SK-N-SH (cell line): ENCODE measurements at regions not wholly inside any gene's neighbourhood (a gene's known extent, or its start where the extent isn't known, plus 50 kb on each side); places are given as distances from the start of the nearest gene placed in this dataset.

Experiments used
- CTCF ChIA-PET: fragments of 300-600, 350-600 bp; formaldehyde crosslinking; extraction: SDS; loops from one replicate; lab custom pipeline; 2021; lab: Yijun Ruan, JAX
- POLR2A ChIA-PET: fragments of 350-600 bp; sonication (Branson Sonifier 250); formaldehyde crosslinking; extraction: SDS; loops from one replicate; lab custom pipeline; 2020; ENCODE audit warnings: antibody characterized with exemption, inconsistent platforms; lab: Yijun Ruan, JAX
- DNase-seq: peaks from one replicate; pipeline ENCODE4 v3.0.0; 2012
- H2AFZ ChIP-seq: fragments of 200-600 bp; sonication (generic); 2 replicates; pipeline ENCODE4 v1.8.1; 2016; ENCODE audit warnings: antibody characterized with exemption, mild to moderate bottlenecking, low read depth
- H3F3A ChIP-seq: fragments of 200-600 bp; sonication (generic); replicated peaks from 2 replicates; pipeline ENCODE3; 2016; ENCODE audit warnings: antibody characterized with exemption, mild to moderate bottlenecking; ENCODE audit not compliant: insufficient read depth
- H3K27ac ChIP-seq, 2 experiments: fragments of 200-500 bp in 1 of 2; fragments of 200-600 bp in 1 of 2; sonication (Bioruptor generic) in 1 of 2; sonication (generic), shearing (Covaris generic) in 1 of 2; 2 replicates each; pipeline versions ENCODE4 v1.5.1 to v1.6.1; 2014 to 2016; ENCODE audit warnings: low read depth in 2 of 2, inconsistent platforms in 1 of 2, low read length in 1 of 2, mild to moderate bottlenecking in 1 of 2, mixed read lengths in 1 of 2
- H3K27me3 ChIP-seq: fragments of 200-600 bp; sonication (generic), shearing (Covaris generic); 2 replicates; pipeline ENCODE4 v1.6.1; 2016; ENCODE audit warnings: mixed run types; ENCODE audit not compliant: insufficient read depth
- H3K36me3 ChIP-seq, 2 experiments: fragments of 200-500 bp in 1 of 2; fragments of 200-600 bp in 1 of 2; sonication (Bioruptor generic) in 1 of 2; sonication (generic) in 1 of 2; replicated peaks in 1 of 2; 2 replicates each; pipeline versions ENCODE3 to v1.5.1; 2014 to 2016; ENCODE audit warnings: low read length in 1 of 2, mild to moderate bottlenecking in 1 of 2; ENCODE audit not compliant: insufficient read depth in 2 of 2, control insufficient read depth in 1 of 2
- H3K4me1 ChIP-seq, 2 experiments: fragments of 200-500 bp in 1 of 2; fragments of 200-600 bp in 1 of 2; sonication (Bioruptor generic) in 1 of 2; sonication (generic), shearing (Covaris generic) in 1 of 2; 2 replicates each; pipeline versions ENCODE4 v1.5.1 to v1.6.1; 2014 to 2016; ENCODE audit warnings: low read depth in 1 of 2, low read length in 1 of 2, mixed run types in 1 of 2; ENCODE audit not compliant: insufficient read depth in 2 of 2, control insufficient read depth in 1 of 2
- H3K4me2 ChIP-seq: fragments of 200-600 bp; sonication (generic), shearing (Covaris generic); 2 replicates; pipeline ENCODE4 v1.6.1; 2017; ENCODE audit warnings: mixed run types
- H3K4me3 ChIP-seq, 2 experiments: fragments of 200-500 bp in 1 of 2; fragments of 200-600 bp in 1 of 2; sonication (Bioruptor generic) in 1 of 2; sonication (generic), shearing (Covaris generic) in 1 of 2; 2 replicates each; pipeline versions ENCODE4 v1.5.1 to v1.8.1; 2014 to 2016; ENCODE audit warnings: low read depth in 2 of 2, inconsistent platforms in 1 of 2, low read length in 1 of 2, mild to moderate bottlenecking in 1 of 2, mixed read lengths in 1 of 2, moderate library complexity in 1 of 2
- H3K79me2 ChIP-seq: fragments of 200-600 bp; sonication (generic); 2 replicates; pipeline ENCODE4 v1.8.1; 2017; ENCODE audit warnings: mild to moderate bottlenecking; ENCODE audit not compliant: insufficient read depth
- H3K9ac ChIP-seq: fragments of 200-600 bp; sonication (generic); 2 replicates; pipeline ENCODE4 v1.6.1; 2017; ENCODE audit warnings: mixed run types
- H3K9me2 ChIP-seq: fragments of 200-600 bp; sonication (generic); 2 replicates; pipeline ENCODE4 v1.6.1; 2017; ENCODE audit warnings: mixed run types
- H3K9me3 ChIP-seq: fragments of 200-600 bp; sonication (generic); 2 replicates; pipeline ENCODE4 v1.6.1; 2017; ENCODE audit warnings: mixed run types, mild to moderate bottlenecking, moderate library complexity
- H4K20me1 ChIP-seq: fragments of 200-600 bp; sonication (generic); 2 replicates; pipeline ENCODE4 v1.6.1; 2017; ENCODE audit warnings: mild to moderate bottlenecking, mixed run types; ENCODE audit not compliant: insufficient read depth
- CTCF ChIP-seq: fragments of 200-600 bp; sonication (generic); IDR thresholded peaks from 2 replicates; pipeline ENCODE4 v1.6.1; 2017; ENCODE audit warnings: antibody characterized with exemption, mild to moderate bottlenecking, moderate library complexity
- ELF1 ChIP-seq: IDR thresholded peaks from 2 replicates; pipeline ENCODE4 v1.4.0; 2012
- EP300 ChIP-seq, 2 experiments: IDR thresholded peaks; 2 replicates each; pipeline versions ENCODE4 v1.4.0 to v1.6.1; 2012; ENCODE audit warnings: borderline replicate concordance in 1 of 2, low read depth in 1 of 2, low read length in 1 of 2
- EZH2phosphoT487 ChIP-seq: fragments of 200-600 bp; sonication (generic); IDR thresholded peaks from 2 replicates; pipeline ENCODE4 v1.6.1; 2017; ENCODE audit warnings: low read depth, mixed run types, mild to moderate bottlenecking, antibody characterized with exemption, moderate library complexity, borderline replicate concordance
- FOSL2 ChIP-seq: IDR thresholded peaks from 2 replicates; pipeline ENCODE4 v1.4.0; 2012; ENCODE audit warnings: low read depth, mild to moderate bottlenecking, moderate library complexity, borderline replicate concordance
- GABPA ChIP-seq: IDR thresholded peaks from 2 replicates; pipeline ENCODE4 v1.4.0; 2012; ENCODE audit warnings: low read depth, mild to moderate bottlenecking
- GATA2 ChIP-seq: sonication (generic); formaldehyde crosslinking; IDR thresholded peaks from 2 replicates; pipeline ENCODE4 v1.5.0; 2020; ENCODE audit warnings: mild to moderate bottlenecking, missing genetic modification reagents
- IRF3 ChIP-seq: fragments of 150-350 bp; IDR thresholded peaks from 2 replicates; pipeline ENCODE4 v1.6.1; 2016; ENCODE audit warnings: mild to moderate bottlenecking, low read depth, low read length
- JUND ChIP-seq: IDR thresholded peaks from 2 replicates; pipeline ENCODE4 v1.4.0; 2012
- MAX ChIP-seq: IDR thresholded peaks from 2 replicates; pipeline ENCODE4 v1.4.0; 2012; ENCODE audit warnings: low read depth
- NFIC ChIP-seq: IDR thresholded peaks from 2 replicates; pipeline ENCODE4 v1.4.0; 2012; ENCODE audit warnings: borderline replicate concordance
- POLR2AphosphoS5 ChIP-seq: IDR thresholded peaks from 2 replicates; pipeline ENCODE4 v1.6.1; 2012; ENCODE audit warnings: low read depth, low read length
- RAD21 ChIP-seq: IDR thresholded peaks from 2 replicates; pipeline ENCODE4 v1.6.1; 2012; ENCODE audit warnings: mild to moderate bottlenecking, low read length
- SMC3 ChIP-seq: IDR thresholded peaks from 2 replicates; pipeline ENCODE4 v1.6.1; 2012; ENCODE audit warnings: low read depth, low read length, improper control_type of control experiment
- TCF12 ChIP-seq: IDR thresholded peaks from 2 replicates; pipeline ENCODE4 v1.4.0; 2012
- TEAD4 ChIP-seq: IDR thresholded peaks from 2 replicates; pipeline ENCODE4 v1.4.0; 2012; ENCODE audit warnings: mild to moderate bottlenecking, borderline replicate concordance; ENCODE audit not compliant: insufficient read depth
- YY1 ChIP-seq: IDR thresholded peaks from 2 replicates; pipeline ENCODE4 v1.4.0; 2012; ENCODE audit warnings: low read depth, mild to moderate bottlenecking
- WGBS: methylation state at CpG from one replicate; pipeline ENCODE4 v1.1.6; 2017; ENCODE audit warnings: low lambda C conversion rate; 5-methylcytosine and 5-hydroxymethylcytosine counted together

GRCh38 chr15:25514522-25514921 lies 75.7 kb upstream of the UBE3A start:
- Histone ChIP-seq H3K79me2 (no peaks in the 10 kb centered on the region), H3K4me3 (no peak overlapping the region), H3K9me2 (no peaks in the 10 kb centered on the region), H3K27ac (no peak overlapping the region), H2AFZ (no peak overlapping the region), H3K36me3 (no peaks in the 10 kb centered on the region), H3K4me2 (no peak overlapping the region), H3K9ac (no peak overlapping the region), H3K4me1 (no peaks in the 10 kb centered on the region), H3K9me3 (no peaks in the 10 kb centered on the region), H3F3A (no peaks in the 10 kb centered on the region), H4K20me1 (no peaks in the 10 kb centered on the region), H3K27me3 (no peaks in the 10 kb centered on the region)
- TF ChIP-seq TEAD4 (no peak), POLR2AphosphoS5 (no peak)
- ChIA-PET POLR2A (no interaction called here), CTCF (interaction anchor here (0.8 to 1.3 kb wide), 3 partner anchors 9 to 419 kb away, joined by 3 to 4 read pairs (median 3); no protein-coding TSS in a partner anchor)
- 50% methylated on average over 8 of the region's 9 CpGs for whole genome bisulfite sequencing
- DNase-seq = no peak

- H3K4me3 ChIP-seq = no peak overlapping the region
- WGBS = 9% methylated on average over 3 of the region's 3 CpGs
- H3K79me2 ChIP-seq = no peaks in the 10 kb centered on the region
- H2AFZ ChIP-seq = no peak overlapping the region
- no peaks in the 10 kb centered on the region for H3K4me1 ChIP-seq
- H3K9me2 ChIP-seq = no peaks in the 10 kb centered on the region
- H4K20me1 ChIP-seq = no peaks in the 10 kb centered on the region
- H3K4me2 ChIP-seq = no peak overlapping the region
- no peak overlapping the region for H3K27ac ChIP-seq
- no peaks in the 10 kb centered on the region for H3K9me3 ChIP-seq
- ChIA-PET CTCF (no interaction called here), POLR2A (no interaction called here)
- H3K36me3 ChIP-seq = no peaks in the 10 kb centered on the region
- no peak overlapping the region for H3K9ac ChIP-seq
- H3K27me3 ChIP-seq = no peaks in the 10 kb centered on the region
- DNase-seq = no peak
- no peaks in the 10 kb centered on the region for H3F3A ChIP-seq
- TF ChIP-seq YY1 (no peak), FOSL2 (no peak), GATA2 (CRISPR knock-in tag) (no peak), RAD21 (no peak), NFIC (no peak), POLR2AphosphoS5 (no peak), ELF1 (no peak), EZH2phosphoT487 (no peak), SMC3 (no peak), EP300 (IDR thresholded peaks at IDR 0.05; ENCODE audit: borderline replicate concordance in 1 of 2, low read depth in 1 of 2, low read length in 1 of 2) (no peak), MAX (no peak), CTCF (no peak), GABPA (no peak), IRF3 (no peak), TCF12 (no peak), JUND (no peak)
Measured at GRCh38 chr15:25512957-25513356, 74.1 kb upstream of the UBE3A start.
